ENCODE measurements at regions not wholly inside any gene's neighbourhood (a gene's known extent, or its start where the extent isn't known, plus 50 kb on each side); places are given as distances from the start of the nearest gene placed in this dataset.

GRCh38 chr7:49645296-49645695 lies 128.1 kb upstream of the VWC2 start:
- TF ChIP-seq EZH2 (IDR thresholded peaks at IDR 0.05) (no peak), POLR2A (IDR thresholded peaks at IDR 0.05; ENCODE audit: borderline replicate concordance, extremely low read depth, insufficient read depth, insufficient read length) (no peak), FOSL1 (IDR thresholded peaks at IDR 0.05; ENCODE audit: low read depth) (no peak), POLR2AphosphoS5 (IDR thresholded peaks at IDR 0.05; ENCODE audit: low read depth, low read length) (no peak), JUND (IDR thresholded peaks at IDR 0.05) (no peak), ZFX (IDR thresholded peaks at IDR 0.05) (no peak)
- H3K4me3 ChIP-seq (replicated peaks in 1 of 2; ENCODE audit: low read depth in 1 of 2, low read length in 2 of 2), result no peak overlapping the region
- H3K9me3 ChIP-seq (ENCODE audit: control insufficient read depth in 1 of 2, insufficient read depth in 1 of 2, low read depth in 1 of 2, low read length in 2 of 2), result peaks cover 9 to 13% of the 10 kb centered on the region in 2 experiments; a peak in 2 of 4 replicates
- H3K36me3 ChIP-seq (ENCODE audit: control insufficient read depth in 1 of 2, insufficient read depth in 2 of 2, low read length in 2 of 2), result no peaks in the 10 kb centered on the region
- H3K27me3 ChIP-seq (ENCODE audit: insufficient read depth, low read length), result no peaks in the 10 kb centered on the region
- H2AFZ ChIP-seq (ENCODE audit: low read depth, low read length, poor library complexity, severe bottlenecking), result no peak overlapping the region
- H3K79me2 ChIP-seq (ENCODE audit: insufficient read depth, low read length), result no peaks in the 10 kb centered on the region
- RAD21 ChIA-PET (ENCODE audit: low non-redundant PET in 1 of 2, low total read pairs in 2 of 2, uncharacterized antibody in 2 of 2, unreplicated experiment in 2 of 2), result no interaction called here
- CTCF ChIA-PET, result no interaction called here
- intact Hi-C loops (cut with micrococcal nuclease), result no loop called here
- DNase-seq (ENCODE audit: low read depth, low spot score) (no peak), ATAC-seq (no peak)
- no peak overlapping the region for H3K27ac ChIP-seq (ENCODE audit: low read depth, low read length)
- H3K4me1 ChIP-seq (ENCODE audit: control insufficient read depth in 1 of 2, insufficient read depth in 2 of 2, low read length in 2 of 2), result no peaks in the 10 kb centered on the region
- H3K9me2 ChIP-seq (ENCODE audit: insufficient read depth), result no peaks in the 10 kb centered on the region
- no TSS peak for BruUV-seq (replicated peaks)
- H4K20me1 ChIP-seq (ENCODE audit: insufficient read depth), result no peaks in the 10 kb centered on the region
- H3K9ac ChIP-seq (ENCODE audit: low read length), result no peak overlapping the region
- H3K4me2 ChIP-seq (ENCODE audit: low read length), result no peak overlapping the region
- POLR2A ChIA-PET, result no interaction called here

GRCh38 chr7:49660170-49660783 lies 113.2 kb upstream of the VWC2 start:
- intact Hi-C loops (cut with micrococcal nuclease), result no loop called here
- no peaks in the 10 kb centered on the region for H3K4me1 ChIP-seq (ENCODE audit: control insufficient read depth in 1 of 2, insufficient read depth in 2 of 2, low read length in 2 of 2)
- H3K36me3 ChIP-seq (ENCODE audit: control insufficient read depth in 1 of 2, insufficient read depth in 2 of 2, low read length in 2 of 2), result no peaks in the 10 kb centered on the region
- BruUV-seq (replicated peaks), result no TSS peak
- no peak overlapping the region for H3K27ac ChIP-seq (ENCODE audit: low read depth, low read length)
- no peak overlapping the region for H3K4me2 ChIP-seq (ENCODE audit: low read length)
- H2AFZ ChIP-seq (ENCODE audit: low read depth, low read length, poor library complexity, severe bottlenecking), result no peak overlapping the region
- DNase-seq (ENCODE audit: low read depth, low spot score) (no peak), ATAC-seq (no peak)
- no peaks in the 10 kb centered on the region for H3K27me3 ChIP-seq (ENCODE audit: insufficient read depth, low read length)
- ChIA-PET CTCF (no interaction called here), POLR2A (no interaction called here), RAD21 (ENCODE audit: low non-redundant PET in 1 of 2, low total read pairs in 2 of 2, uncharacterized antibody in 2 of 2, unreplicated experiment in 2 of 2) (no interaction called here)
- TF ChIP-seq YY1 (IDR thresholded peaks at IDR 0.05; ENCODE audit: extremely low read depth, insufficient replicate concordance, low read depth, low read length) (no peak), EGR1 (IDR thresholded peaks at IDR 0.05; ENCODE audit: low read depth) (no peak), FOSL1 (IDR thresholded peaks at IDR 0.05; ENCODE audit: low read depth) (no peak), SIN3A (IDR thresholded peaks at IDR 0.05; ENCODE audit: low read depth) (no peak), MAX (IDR thresholded peaks at IDR 0.05) (no peak), ELF1 (IDR thresholded peaks at IDR 0.05; ENCODE audit: borderline replicate concordance, low read depth) (no peak), CEBPB (IDR thresholded peaks at IDR 0.05; ENCODE audit: low read depth) (no peak), CBX3 (IDR thresholded peaks at IDR 0.05; ENCODE audit: low read depth) (no peak), EZH2phosphoT487 (IDR thresholded peaks at IDR 0.05; ENCODE audit: borderline replicate concordance) (no peak), ATF3 (IDR thresholded peaks at IDR 0.05) (no peak), SRF (IDR thresholded peaks at IDR 0.05; ENCODE audit: low read depth) (no peak), TCF7L2 (IDR thresholded peaks at IDR 0.05; ENCODE audit: borderline replicate concordance, extremely low read depth, insufficient read depth, insufficient read length) (no peak), ZNF274 (IDR thresholded peaks at IDR 0.05; ENCODE audit: low read depth, low read length) (no peak), JUND (IDR thresholded peaks at IDR 0.05) (no peak), RAD21 (IDR thresholded peaks at IDR 0.05; ENCODE audit: low read depth) (no peak)
- no peaks in the 10 kb centered on the region for H3K9me2 ChIP-seq (ENCODE audit: insufficient read depth)
- no peaks in the 10 kb centered on the region for H3K79me2 ChIP-seq (ENCODE audit: insufficient read depth, low read length)
- no peaks in the 10 kb centered on the region for H4K20me1 ChIP-seq (ENCODE audit: insufficient read depth)
- H3K9ac ChIP-seq (ENCODE audit: low read length), result no peak overlapping the region
- no peak overlapping the region for H3K4me3 ChIP-seq (replicated peaks in 1 of 2; ENCODE audit: low read depth in 1 of 2, low read length in 2 of 2)
- peaks cover 7 to 18% of the 10 kb centered on the region in 2 experiments; a peak in 2 of 4 replicates for H3K9me3 ChIP-seq (ENCODE audit: control insufficient read depth in 1 of 2, insufficient read depth in 1 of 2, low read depth in 1 of 2, low read length in 2 of 2)
